HFF-Myc (cell line): ENCODE measurements at regions not wholly inside any gene's neighbourhood (a gene's known extent, or its start where the extent isn't known, plus 50 kb on each side); places are given as distances from the start of the nearest gene placed in this dataset.

Experiments used
- DNase-seq: peaks from one replicate; pipeline ENCODE4 v3.0.0-alpha.2; 2011; ENCODE audit warnings: low read depth; ENCODE audit errors: extremely low read depth
- H3K4me3 ChIP-seq: replicated peaks from 2 replicates; pipeline ENCODE4 v1.5.1; 2011; ENCODE audit warnings: low read depth, mild to moderate bottlenecking, control low read depth, low read length
- CTCF ChIP-seq: IDR thresholded peaks from 2 replicates; pipeline ENCODE4 v1.5.1; 2012; ENCODE audit warnings: mild to moderate bottlenecking, low read depth, low read length, control low read depth; ENCODE audit errors: missing control alignments

- no peak for DNase-seq
- H3K4me3 ChIP-seq: no peak overlapping the region
- TF ChIP-seq CTCF: no peak
These were observed 68.2 kb downstream of the KATNIP start for GRCh38 chr16:27618165-27618564.

GRCh38 chr16:27618606-27619327, 68.8 kb downstream of the KATNIP start:
- no peak for TF ChIP-seq CTCF
- H3K4me3 ChIP-seq: no peak overlapping the region
- DNase-seq: no peak

- no peak for DNase-seq
- TF ChIP-seq CTCF: no peak
- no peak overlapping the region for H3K4me3 ChIP-seq
These were observed 70.6 kb downstream of the KATNIP start for GRCh38 chr16:27620541-27620940.

- TF ChIP-seq CTCF: no peak
- no peak for DNase-seq
- H3K4me3 ChIP-seq: no peak overlapping the region
These were observed 74.5 kb downstream of the KATNIP start for GRCh38 chr16:27624154-27625049.

- no peak overlapping the region for H3K4me3 ChIP-seq
- no peak for TF ChIP-seq CTCF
- DNase-seq: no peak
These were observed 75.2 kb downstream of the KATNIP start for GRCh38 chr16:27625050-27625697.

- H3K4me3 ChIP-seq: no peak overlapping the region
- TF ChIP-seq CTCF: no peak
- no peak for DNase-seq
These were observed 77.2 kb downstream of the KATNIP start for GRCh38 chr16:27627136-27627535.
